WTC11 (cell line): ENCODE measurements at regions not wholly inside any gene's neighbourhood (a gene's known extent, or its start where the extent isn't known, plus 50 kb on each side); places are given as distances from the start of the nearest gene placed in this dataset.

Experiments
- CTCF ChIP-seq: fragments of 200-600 bp; IDR thresholded peaks from 2 replicates; pipeline ENCODE4 v1.8.0; 2022; ENCODE audit warnings: antibody characterized with exemption
- E2F5 ChIP-seq: sonication (generic); formaldehyde crosslinking; IDR thresholded peaks from 2 replicates; pipeline ENCODE4 v1.8.1; 2022; ENCODE audit warnings: mild to moderate bottlenecking, moderate library complexity, missing genetic modification reagents
- IRF2 ChIP-seq: sonication (generic); formaldehyde crosslinking; IDR thresholded peaks from 2 replicates; pipeline ENCODE4 v1.8.0; 2022; ENCODE audit warnings: low read depth, missing genetic modification reagents, borderline replicate concordance
- MXD4 ChIP-seq: fragments of 250-450 bp; sonication (Bioruptor Pico); IDR thresholded peaks from 2 replicates; pipeline ENCODE4 v1.8.0; 2021; ENCODE audit warnings: mild to moderate bottlenecking, moderate library complexity, borderline replicate concordance
- PRDM15 ChIP-seq: sonication (generic); formaldehyde crosslinking; IDR thresholded peaks from 2 replicates; pipeline ENCODE4 v1.8.0; 2022; ENCODE audit warnings: missing genetic modification reagents
- RELA ChIP-seq: sonication (generic); formaldehyde crosslinking; IDR thresholded peaks from 2 replicates; pipeline ENCODE4 v1.8.1; 2022; ENCODE audit warnings: missing genetic modification reagents, mild to moderate bottlenecking, borderline replicate concordance
- ZNF138 ChIP-seq: sonication (generic); formaldehyde crosslinking; conservative IDR thresholded peaks from 2 replicates; pipeline ENCODE4 v1.8.1; 2022; ENCODE audit warnings: mild to moderate bottlenecking, moderate library complexity, missing genetic modification reagents
- ZNF232 ChIP-seq: sonication (generic); formaldehyde crosslinking; IDR thresholded peaks from 2 replicates; pipeline ENCODE4 v1.8.0; 2022; ENCODE audit warnings: mild to moderate bottlenecking, missing genetic modification reagents

- TF ChIP-seq ZNF138 (CRISPR knock-in tag) (no peak), IRF2 (CRISPR knock-in tag) (no peak), CTCF (no peak), RELA (CRISPR knock-in tag) (no peak), E2F5 (no peak), ZNF232 (CRISPR knock-in tag) (no peak), PRDM15 (CRISPR knock-in tag) (no peak), MXD4 (CRISPR knock-in tag) (no peak)
These were observed 414.1 kb upstream of the MYT1L start for GRCh38 chr2:2744958-2745715.
